GM18519 (cell line): ENCODE measurements at regions not wholly inside any gene's neighbourhood (a gene's known extent, or its start where the extent isn't known, plus 50 kb on each side); places are given as distances from the start of the nearest gene placed in this dataset.
"Not testable (repeated sequence)": the region's sequence is repeated elsewhere in the genome, so short reads cannot be mapped to it uniquely, and the experiment has no call there.

Experiments used
- ATAC-seq: cut with Tn5 transposase; IDR thresholded peaks from one replicate; pipeline ENCODE4 v1.9.1; 2021; ENCODE audit warnings: mild to moderate bottlenecking, moderate library complexity; ENCODE audit not compliant: unreplicated experiment, low FRiP score

DNA sequence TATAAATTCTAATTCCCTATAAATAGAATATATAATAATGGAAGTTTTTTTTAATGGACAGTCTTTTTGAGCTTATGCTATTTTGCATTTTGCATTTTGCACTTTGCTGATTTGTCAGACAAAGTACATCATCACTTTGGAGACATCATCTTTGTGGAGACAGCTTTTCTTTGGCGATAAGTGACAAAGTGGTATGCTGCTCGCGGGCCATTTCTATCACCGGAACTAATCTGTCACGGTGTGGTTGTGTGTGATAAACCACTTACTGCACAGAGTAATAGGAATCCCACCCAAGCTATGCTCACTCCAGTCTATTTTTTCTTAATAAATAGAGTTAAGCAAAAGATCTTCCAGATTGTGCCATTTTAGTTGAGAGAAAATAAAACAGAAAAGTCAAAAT, 133.1 kb downstream of the MACIR start:
- ATAC-seq: no peak

DNA sequence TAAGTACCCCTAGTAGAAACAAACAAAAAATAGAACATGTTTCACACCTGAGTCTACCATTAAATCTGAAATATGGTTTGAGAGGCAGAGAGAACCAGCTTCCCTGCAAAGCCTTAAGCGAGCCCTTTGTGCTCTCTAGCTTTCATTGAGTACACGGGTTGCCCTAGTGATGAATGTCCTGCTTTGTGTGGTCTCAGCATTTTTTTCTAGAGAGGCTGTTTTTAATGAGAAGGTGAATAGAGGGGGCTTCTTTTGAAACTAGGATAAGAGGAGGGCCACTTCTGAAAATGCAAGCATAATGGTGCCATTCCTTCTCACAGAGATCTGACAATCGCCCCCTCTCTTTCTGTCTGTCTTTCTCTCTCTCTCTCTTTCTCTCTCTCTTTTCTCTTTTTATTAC, 131.3 kb downstream of the MACIR start:
- ATAC-seq: no peak

DNA sequence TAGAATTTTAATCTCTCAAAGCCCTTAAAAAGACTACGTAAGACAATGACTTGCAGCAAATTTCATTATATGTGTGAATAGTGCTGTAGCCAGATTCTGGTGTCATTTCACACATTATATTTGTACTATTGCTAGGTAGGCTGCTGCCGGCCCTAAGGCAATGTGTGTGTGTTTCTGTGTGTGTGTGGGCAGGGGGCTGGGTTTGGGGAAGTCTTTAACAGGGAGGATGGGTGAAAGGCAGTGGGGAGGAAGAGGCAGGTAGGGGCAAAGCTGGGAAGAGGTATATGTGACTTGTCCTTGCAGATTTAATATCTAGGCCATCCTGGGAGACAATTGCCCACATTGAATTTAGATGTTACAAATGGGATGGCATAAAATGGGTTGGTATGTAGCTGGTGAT, 130.8 kb downstream of the MACIR start:
- no peak for ATAC-seq

DNA sequence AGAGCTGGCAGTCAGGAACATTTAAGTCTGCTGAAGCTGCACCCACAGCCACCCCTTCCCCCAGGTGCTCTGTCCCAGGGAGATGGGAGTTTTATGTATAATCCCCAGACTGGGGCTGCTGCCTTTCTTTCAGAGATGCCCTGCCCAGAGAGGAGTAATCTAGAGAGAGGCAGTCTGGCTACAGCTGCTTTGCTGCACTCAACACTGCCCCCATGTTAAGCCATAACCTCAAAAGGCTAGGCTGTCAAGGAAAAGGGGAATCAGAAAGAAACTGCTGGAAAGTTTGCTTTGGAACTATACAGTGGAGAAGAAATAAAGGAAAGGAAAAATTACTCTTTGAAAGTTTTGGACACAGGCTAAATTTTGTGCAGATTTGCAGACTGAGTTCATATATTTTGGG, 127.2 kb downstream of the MACIR start:
- no peak for ATAC-seq

DNA sequence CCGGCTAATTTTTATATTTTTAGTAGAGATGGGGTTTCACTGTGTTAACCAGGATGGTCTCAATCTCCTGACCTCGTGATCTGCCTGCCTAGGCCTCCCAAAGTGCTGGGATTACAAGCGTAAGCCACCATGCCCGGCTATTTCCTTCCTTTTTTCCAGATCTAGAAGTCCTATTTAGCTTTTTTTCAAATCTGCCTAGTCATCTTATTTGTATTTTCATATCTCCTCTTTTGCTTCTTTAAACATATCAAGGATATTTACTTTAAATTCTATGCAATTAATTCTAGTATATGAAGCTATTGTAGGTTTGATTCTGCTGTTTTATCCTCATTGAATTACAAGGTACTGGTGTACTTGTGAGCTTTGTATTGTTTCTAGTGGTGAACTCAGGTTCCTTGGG, 119.1 kb downstream of the MACIR start:
- ATAC-seq: not testable (repeated sequence)

DNA sequence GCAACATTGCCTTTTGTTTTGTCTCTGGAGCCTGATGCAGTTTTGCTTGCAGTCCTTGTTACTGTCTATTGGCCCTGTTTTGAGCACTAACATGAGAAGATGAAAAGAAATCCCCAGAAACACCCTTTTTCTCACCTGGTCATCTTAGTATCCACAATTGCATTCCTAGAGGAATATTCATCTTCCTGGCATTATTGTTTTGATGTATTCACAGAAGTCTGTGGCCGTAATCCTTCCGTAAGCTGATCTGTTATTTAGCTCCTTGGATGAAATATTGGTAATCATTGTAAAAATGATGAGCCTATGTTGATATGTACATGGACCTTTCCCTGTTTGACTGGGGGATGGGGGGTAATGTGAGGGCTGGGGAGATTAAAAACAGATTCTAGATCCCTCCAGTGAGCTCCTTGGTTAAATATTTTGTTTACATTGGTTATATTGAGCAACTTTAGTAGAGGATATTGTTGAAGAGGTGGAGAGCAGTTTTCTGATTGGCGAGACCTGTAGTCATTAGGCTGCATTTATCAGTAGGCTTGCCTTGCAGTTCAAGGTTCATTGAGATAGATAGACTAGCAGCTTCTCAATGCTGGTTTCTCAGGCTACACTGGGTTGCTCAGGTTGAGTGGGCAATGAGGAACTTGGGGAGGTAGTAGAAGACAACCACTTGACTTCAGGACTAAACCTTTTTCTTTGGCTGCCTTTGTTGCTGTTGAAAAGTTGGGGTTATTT, 117.5 kb downstream of the MACIR start:
- ATAC-seq: no peak

DNA sequence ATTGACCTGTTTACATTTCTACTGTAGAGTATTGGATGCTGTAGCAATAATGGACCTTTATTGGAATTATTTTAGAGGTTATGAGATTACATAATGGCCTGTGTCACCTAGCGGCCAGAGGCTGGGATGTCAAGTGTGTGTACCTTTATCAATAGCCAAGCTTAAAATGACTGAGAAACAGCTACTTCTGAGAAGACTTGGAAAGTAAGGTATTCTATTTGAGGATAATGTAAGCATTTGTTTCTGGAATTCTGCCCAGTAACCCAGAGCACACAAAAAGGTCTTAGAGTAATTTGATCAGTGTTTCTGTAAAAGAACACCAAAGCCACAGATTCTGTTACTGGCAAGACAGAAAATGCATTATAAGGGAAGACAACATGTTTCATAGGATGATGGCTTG, 116.8 kb downstream of the MACIR start:
- ATAC-seq: no peak

DNA sequence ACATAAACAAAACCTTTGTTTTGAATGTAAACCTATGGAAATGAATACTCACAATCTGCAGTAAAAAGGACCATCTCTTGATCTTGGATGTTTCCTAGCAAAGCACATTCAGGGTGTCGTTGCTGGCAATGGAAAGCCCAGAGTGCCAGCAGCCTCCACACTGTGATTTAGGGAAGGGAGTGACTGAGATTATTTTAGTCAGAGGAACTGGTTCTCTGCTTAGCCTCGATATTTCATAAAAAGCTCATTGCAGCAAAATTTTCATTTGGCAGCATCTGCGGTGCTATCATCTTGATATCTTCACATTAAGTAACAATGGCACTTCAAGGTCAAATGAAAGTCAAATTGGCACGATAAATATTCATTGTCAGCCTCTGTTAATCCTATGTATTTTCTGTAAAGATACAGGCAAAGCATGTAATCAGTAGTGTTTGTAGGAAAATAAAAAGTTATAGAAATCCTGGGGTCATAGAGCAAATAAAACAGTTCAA, 116.0 kb downstream of the MACIR start:
- ATAC-seq: no peak

DNA sequence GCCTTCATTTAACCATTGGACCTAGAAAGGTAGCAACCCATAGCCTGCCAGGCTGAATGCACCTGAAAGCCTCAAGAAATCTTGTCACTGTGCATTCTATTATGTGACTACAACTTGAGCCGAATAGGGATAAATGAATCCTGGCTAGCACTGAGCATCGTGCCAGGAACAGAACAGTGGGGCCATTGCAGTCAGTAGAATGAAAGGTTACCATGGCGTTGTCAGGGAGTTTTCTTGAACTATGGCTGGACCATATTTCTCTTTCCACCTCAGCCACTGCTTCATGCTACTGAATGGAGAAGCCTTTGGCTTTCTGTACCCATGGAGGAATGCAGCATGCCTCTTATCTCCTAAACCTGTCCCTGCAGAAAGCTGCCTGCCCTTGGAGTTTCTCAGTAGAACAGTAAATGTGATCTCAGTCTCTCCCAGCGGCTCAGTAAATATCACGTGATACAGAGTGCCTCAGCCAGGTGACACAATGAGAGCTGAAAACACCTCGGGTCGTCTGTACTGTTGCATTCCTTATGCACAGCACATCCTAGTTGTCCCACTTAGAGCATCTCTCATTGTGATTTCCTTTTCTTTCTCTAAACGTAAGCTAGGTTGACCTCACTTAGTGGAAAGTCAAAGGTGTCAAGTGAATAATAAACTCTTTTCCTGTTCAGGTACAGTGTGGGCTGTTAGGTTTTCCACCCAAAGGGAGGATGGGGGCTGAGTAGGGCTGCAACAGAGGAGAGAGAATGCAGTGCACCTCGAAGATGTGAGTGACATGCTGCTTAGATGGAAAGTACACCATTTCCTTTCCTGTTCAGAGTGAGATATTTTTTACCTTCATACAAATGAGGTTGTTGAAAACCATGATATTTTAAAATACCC, 115.3 kb downstream of the MACIR start:
- ATAC-seq: no peak

DNA sequence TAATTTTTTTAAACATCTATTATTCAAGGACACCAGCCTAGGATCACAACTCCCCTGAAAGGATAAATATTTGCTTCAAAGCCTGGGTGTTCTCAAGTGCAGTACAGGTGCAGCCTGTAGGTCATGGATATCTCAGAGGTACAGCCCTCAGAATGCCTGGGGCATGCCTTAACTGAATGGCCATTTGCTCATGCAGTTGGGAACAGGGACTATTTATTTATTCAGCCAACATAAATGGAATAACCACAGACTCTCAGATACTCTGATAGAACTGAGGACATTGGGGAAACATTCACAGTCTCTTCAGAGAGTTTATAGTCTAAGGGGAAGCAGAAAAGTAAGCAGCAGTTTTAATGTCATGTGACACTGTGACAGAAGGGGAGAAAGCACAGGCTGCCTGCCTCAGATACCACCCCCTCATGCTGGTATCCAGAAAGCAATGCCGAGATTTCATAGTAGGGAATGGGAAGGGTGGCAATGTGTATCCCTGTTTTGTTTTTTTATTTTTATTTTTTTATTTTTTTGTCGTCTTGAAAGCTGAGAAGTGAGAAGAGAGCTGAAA, 112.6 kb downstream of the MACIR start:
- ATAC-seq: no peak

DNA sequence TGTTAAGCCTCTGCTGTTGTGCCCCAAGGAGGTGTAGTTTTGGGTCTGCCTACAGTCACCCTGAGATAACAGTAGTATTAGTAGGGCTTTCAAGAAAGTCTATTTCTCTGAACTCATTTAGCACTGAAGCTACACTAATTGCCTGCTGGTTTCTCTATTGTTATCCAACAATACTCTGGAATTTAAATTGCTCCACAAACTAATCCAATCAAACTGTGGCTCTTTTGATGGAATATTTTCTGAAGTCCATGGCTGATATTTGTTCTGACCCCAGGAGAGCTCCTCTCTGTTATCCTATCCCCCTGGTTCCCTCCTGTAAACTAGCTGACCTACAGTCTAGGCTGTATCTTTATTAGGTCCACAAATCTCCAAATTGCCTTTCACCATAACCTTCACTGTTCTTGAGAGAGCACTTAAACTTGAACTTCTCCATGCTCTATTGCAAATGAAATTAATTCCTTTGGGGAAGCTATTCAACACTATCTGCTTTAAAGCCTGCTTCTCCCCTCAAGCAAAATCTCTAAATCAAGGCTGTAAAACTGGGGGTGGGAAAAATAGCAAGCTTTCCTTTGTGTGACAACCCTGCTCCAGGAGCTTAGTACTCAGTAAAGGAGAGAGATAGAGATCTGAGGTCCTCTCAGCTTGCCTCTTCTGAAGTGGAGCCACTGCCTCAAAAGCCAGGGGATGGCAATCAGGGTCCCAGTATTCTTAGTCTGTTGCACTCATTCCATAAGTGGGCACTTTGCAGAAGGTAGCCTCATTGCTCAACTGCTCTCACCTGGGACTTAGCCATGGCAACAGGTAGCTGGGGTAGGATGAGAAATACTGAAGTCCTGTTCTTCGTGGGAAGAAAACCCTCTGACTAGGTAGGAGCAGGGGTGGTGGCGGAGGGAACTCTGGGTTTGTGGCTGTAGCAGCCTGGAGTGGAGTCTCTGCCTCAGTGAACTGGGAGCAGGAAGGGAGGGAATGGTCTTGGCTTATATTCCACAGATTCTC, 110.9 kb downstream of the MACIR start:
- ATAC-seq: no peak

DNA sequence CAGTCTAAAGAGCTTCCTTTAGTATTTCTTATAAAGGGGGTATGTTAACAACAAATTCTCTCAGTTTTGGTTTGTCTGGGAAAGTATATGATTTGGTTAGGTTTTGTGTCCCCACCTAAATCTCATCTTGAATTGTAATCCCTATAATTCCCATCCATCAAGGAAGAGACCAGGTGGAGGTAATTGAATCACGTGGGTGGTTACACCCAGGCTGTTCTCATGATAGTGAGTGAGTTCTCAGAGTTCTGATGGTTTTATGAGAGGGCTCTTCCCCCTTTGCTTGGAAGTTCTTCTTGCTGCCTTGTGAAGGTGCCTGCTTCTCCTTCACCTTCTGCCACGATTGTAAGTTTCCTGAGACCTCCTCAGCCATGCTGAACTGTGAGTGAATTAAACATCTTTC, 109.1 kb downstream of the MACIR start:
- ATAC-seq: no peak

DNA sequence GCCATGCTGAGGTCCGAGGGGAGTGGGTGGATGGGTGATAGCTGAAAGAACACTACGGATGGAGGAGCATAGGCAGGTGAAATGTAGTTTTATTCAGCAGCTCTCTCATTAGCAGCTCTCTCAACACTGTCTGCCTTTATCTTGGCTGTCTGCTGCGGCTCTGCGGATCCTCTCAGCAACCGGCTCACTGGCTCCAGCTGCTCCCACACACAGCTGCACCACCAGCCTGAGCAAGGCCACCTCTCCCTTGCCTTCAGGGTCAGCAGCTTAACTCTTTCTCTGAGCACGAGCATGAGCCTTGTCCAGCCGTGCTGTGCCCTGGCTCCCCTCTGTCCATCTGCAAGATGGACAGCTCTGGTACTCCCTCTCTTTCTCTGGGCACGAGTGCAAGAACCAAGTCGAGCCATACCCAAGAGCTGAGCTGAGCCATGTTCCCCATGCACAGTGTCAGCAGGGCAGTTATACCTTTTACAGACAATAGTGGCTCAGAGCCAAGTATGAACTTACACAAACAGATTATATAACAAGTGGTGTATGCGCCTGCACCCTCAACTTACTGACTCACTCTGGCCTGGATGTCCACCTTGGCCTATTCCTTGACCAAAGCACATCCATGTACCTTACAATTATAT, 108.5 kb downstream of the MACIR start:
- no peak for ATAC-seq

DNA sequence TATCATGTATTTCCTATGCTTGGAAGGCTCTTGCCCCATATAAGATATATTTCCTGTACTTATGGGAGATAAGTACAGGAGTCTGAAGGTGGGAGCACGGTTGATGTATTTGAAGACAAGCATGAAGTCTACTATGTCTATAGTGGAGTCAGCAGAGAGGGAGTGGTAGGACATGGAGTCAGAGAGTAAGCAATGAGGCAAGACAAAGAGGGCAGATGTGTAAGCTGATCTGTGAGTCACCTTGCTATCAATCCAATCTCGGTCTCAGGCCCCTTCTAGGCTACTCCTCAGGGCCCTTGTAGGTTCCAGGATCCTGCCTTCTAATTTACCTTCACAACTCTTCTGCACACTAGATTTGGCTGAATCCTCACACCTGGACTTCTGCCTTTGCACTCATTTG, 105.5 kb downstream of the MACIR start:
- no peak for ATAC-seq

DNA sequence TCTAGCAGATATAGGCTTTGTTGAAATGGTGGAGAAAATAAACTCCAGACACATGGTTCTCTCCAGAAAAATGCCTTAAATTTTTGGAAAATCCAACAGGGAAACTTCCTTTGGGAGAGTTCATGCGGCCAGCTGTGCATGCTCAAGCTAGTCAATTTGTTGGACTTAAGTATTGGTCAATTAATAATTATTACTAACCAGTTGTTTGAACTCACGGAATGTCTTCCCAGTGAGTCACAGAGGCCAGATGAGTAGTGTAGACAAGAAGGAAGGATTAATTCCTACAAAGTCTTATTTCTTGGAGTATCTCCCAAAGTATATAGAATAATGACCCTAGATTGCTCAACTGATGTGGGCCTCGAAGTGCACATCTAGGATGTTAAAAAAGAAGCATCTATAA, 103.6 kb downstream of the MACIR start:
- ATAC-seq: no peak

DNA sequence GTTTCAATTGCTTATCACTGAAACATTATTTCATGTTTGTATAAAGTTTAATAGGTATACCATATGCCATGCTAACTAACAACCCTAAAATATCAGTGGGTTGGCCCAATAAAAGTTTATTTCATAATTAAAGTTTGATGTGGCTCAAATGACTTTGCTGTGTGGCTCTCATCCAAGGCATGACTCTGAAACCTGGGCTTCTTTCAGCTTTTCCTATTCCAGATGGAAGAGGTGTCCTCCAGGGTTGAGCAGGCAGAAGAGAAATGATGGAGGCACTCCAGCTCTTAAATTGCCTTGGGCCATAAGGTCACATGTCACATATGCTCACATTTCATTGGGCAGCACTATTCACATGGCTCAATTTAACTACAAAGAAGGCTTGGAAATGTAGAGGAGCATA, 101.9 kb downstream of the MACIR start:
- no peak for ATAC-seq

DNA sequence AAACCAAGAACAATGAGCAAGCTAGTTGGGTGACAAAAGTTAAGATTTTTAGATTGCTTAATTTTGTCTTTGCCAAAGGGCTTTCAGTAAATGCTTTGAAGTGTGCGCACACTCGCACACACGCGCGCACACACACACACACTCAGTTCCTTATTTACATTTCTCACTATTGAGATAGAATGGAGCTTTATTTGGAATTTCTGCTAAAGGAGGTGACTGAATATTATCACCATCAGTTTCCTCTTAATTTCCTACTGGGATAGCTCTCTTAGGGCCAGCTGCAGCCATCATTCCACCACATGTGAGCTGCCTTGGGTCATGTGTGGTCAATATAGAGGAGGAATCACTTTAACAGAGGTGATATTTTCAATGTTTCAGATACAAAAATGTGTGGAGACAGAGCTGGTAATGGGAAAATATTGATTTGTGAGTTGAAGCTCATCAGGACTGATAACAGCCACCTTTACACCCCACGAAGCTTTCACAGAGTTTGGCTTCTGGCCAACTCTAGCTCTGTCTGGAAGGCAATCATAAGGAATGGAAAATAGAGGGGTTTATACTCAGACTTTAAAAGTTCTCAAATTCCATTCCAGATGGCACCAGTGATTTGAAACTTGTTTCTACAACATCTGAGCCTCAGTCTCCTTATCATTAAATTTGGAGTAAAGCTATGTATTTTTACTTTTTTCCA, 99.9 kb downstream of the MACIR start:
- no peak for ATAC-seq

DNA sequence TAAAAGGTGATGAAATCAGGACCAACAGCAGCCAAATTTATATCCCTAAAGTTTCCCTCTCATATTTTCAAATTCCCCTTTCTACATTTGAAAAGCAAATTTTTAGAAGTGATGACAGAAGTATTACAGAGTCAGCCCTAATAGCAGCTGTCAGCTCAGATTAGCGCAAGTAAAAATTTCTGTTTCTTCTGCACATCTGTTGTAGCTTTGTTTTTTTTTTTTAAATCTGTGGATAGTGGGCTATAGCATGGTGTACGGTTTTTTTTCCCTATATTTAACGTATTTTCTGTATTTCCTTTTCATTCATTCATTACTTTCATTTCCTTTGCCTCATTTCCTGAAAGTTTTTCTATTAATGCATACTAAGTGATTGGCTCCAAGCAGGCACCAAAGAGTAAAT, 99.1 kb downstream of the MACIR start:
- ATAC-seq: no peak

DNA sequence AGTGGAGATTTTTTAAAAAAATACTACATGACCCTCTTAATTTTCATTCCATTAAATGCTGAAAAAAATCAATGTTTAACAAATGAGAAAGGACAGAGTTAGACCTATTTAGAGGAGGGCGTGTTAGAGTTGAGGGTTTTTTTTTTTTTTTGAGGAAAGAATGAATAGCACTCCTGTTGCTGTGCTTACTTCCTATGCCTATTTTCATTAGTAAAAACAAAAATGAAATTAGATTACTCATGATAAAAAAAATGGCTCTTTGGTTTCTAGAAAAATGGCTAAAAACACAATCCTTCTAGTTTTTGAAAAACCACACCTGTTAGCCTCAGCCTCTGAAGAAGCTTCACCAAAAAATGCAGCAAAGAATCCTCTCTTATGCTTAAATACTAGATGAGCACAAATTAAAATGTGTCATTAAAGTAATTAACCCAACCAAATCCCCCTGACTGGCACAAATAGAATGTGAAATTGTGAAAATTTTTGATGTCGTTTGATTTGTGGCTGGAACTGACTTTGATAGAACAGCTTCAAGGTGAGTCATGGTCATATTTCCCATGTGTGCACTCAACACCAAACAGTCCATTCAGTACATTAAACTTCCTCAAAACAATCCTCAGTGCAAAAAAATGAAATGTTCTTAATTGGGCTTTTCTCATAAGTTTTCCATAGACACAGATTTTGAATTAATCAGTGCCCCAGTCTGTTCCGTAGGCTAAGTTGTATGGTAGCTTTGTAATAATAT, 98.0 kb downstream of the MACIR start:
- ATAC-seq: no peak
